NCI-H2107 treated with DMSO at 0.1 percent for 48 hours (cell line): ENCODE measurements at regions not wholly inside any gene's neighbourhood (a gene's known extent, or its start where the extent isn't known, plus 50 kb on each side); places are given as distances from the start of the nearest gene placed in this dataset.

Source experiments
- DNase-seq: peaks from one replicate; lab custom pipeline; 2025; ENCODE audit not compliant: unreplicated experiment; lab: John Stamatoyannopoulos, UW

GRCh38 chr15:72836676-72837330, 53.2 kb upstream of the ADPGK start:
- DNase-seq, result no peak

DNA sequence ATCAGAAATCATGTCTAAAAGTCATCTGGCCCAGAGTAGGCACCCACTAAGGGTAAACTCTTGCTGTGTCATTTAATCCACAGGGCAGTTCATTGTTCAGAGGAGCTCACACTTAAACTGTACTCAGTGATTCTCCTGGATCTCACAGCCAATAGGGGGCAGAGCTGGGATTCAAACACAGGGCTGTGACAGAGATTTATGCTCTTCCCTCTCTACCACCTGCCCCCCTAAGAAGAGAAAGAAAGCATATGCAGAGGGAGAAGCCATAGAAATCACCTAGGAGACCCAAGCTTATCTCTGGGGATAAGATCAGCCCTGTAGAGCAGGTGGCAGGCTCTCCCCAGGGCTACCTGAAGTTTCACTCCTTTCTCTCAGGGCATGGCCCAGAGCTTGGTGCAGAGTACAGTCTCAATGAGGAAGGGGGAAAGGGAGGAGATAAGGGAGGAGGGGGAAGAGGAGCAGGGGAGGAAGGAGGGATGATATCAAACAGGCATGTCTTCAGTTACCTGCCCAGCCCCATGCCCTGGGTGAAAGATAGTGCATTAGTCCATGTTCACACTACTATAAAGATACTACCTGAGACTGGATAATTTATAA, 51.8 kb upstream of the ADPGK start:
- peak; percentile 52 for DNase-seq

DNA sequence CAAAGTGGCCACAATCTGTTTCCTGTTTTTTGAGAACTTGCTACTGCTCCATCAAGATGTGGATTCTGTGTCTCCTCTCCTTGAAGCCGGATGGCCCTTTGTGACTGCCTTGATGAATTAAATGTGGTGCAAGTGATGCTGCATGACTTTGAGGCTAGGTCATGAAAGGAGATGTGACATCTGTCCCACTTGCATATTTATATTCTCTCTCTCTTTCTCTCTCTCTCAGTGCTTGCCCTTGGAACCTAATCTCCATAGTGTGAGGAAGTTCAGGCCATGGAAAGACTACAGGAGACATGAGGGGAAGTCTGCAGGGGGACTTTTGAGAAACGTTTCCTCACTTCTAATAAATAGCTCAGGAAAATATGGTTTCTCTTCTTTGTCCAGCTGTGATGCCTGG, 50.0 kb upstream of the ADPGK start:
- no peak for DNase-seq
